DOHH2 (cell line): ENCODE measurements at regions not wholly inside any gene's neighbourhood (a gene's known extent, or its start where the extent isn't known, plus 50 kb on each side); places are given as distances from the start of the nearest gene placed in this dataset.

Source experiments
- H3F3A ChIP-seq: fragments of 200-600 bp; sonication (generic), shearing (Covaris generic); 2 replicates; pipeline ENCODE4 v1.6.0; 2016; ENCODE audit warnings: antibody characterized with exemption, mild to moderate bottlenecking; ENCODE audit not compliant: control insufficient read depth, insufficient read depth
- H3K27ac ChIP-seq: fragments of 200-600 bp; sonication (generic); 2 replicates; pipeline ENCODE4 v1.5.1; 2014; ENCODE audit warnings: low read depth, mild to moderate bottlenecking, low read length, moderate library complexity
- H3K27me3 ChIP-seq: fragments of 200-600 bp; sonication (generic); 2 replicates; pipeline ENCODE4 v1.6.1; 2014; ENCODE audit warnings: mild to moderate bottlenecking, low read length, mixed read lengths; ENCODE audit not compliant: control insufficient read depth
- H3K36me3 ChIP-seq: fragments of 200-600 bp; sonication (generic); 2 replicates; pipeline ENCODE4 v1.6.1; 2014; ENCODE audit warnings: mild to moderate bottlenecking, low read length, moderate library complexity, mixed read lengths; ENCODE audit not compliant: control insufficient read depth
- H3K4me1 ChIP-seq: fragments of 200-600 bp; sonication (generic); 2 replicates; pipeline ENCODE4 v1.6.1; 2014; ENCODE audit warnings: mild to moderate bottlenecking, low read length, mixed read lengths; ENCODE audit not compliant: control insufficient read depth
- H3K4me2 ChIP-seq: fragments of 200-600 bp; sonication (generic); 2 replicates; pipeline ENCODE4 v1.6.0; 2014; ENCODE audit warnings: mild to moderate bottlenecking, low read length, moderate library complexity
- H3K4me3 ChIP-seq: fragments of 200-600 bp; sonication (generic); 2 replicates; pipeline ENCODE4 v1.5.1; 2014; ENCODE audit warnings: mild to moderate bottlenecking, low read length, mixed read lengths
- H3K79me2 ChIP-seq: fragments of 200-600 bp; sonication (generic); 2 replicates; pipeline ENCODE4 v1.6.1; 2014; ENCODE audit warnings: mild to moderate bottlenecking, low read length, mixed read lengths; ENCODE audit not compliant: control insufficient read depth
- H3K9me2 ChIP-seq: fragments of 200-600 bp; sonication (generic); replicated peaks from 2 replicates; pipeline ENCODE4 v1.6.1; 2014; ENCODE audit warnings: mild to moderate bottlenecking, low read length, mixed read lengths; ENCODE audit not compliant: control insufficient read depth
- H3K9me3 ChIP-seq: fragments of 200-600 bp; sonication (generic); 2 replicates; pipeline ENCODE4 v1.6.1; 2014; ENCODE audit warnings: antibody characterized with exemption, low read length, mixed read lengths; ENCODE audit not compliant: control insufficient read depth, insufficient read depth
- H4K20me1 ChIP-seq: fragments of 200-600 bp; sonication (generic); 2 replicates; pipeline ENCODE4 v1.6.0; 2014; ENCODE audit warnings: low read depth, mild to moderate bottlenecking, antibody characterized with exemption, low read length, moderate library complexity; ENCODE audit not compliant: control insufficient read depth, insufficient read depth
- CTCF ChIP-seq: fragments of 200-600 bp; sonication (generic); IDR thresholded peaks from one replicate; pipeline ENCODE4 v1.5.1; 2014; ENCODE audit warnings: antibody characterized with exemption, mild to moderate bottlenecking, low read depth, low read length; ENCODE audit not compliant: poor library complexity, severe bottlenecking
- EZH2phosphoT487 ChIP-seq: fragments of 200-600 bp; sonication (generic); IDR thresholded peaks from 2 replicates; pipeline ENCODE4 v1.6.1; 2017; ENCODE audit warnings: borderline replicate concordance, mild to moderate bottlenecking, antibody characterized with exemption, low read length, moderate library complexity, mixed read lengths

GRCh38 chr1:112250892-112251291 is 145.1 kb upstream of the CTTNBP2NL start:
- H3F3A ChIP-seq, result no peaks in the 10 kb centered on the region
- H3K27me3 ChIP-seq, result no peaks in the 10 kb centered on the region
- H3K4me3 ChIP-seq, result no peak overlapping the region
- no peaks in the 10 kb centered on the region for H3K36me3 ChIP-seq
- H3K4me2 ChIP-seq, result no peak overlapping the region
- H3K4me1 ChIP-seq, result no peaks in the 10 kb centered on the region
- no peak overlapping the region for H3K27ac ChIP-seq
- no peaks in the 10 kb centered on the region for H3K9me2 ChIP-seq
- no peaks in the 10 kb centered on the region for H4K20me1 ChIP-seq
- H3K9me3 ChIP-seq, result no peaks in the 10 kb centered on the region
- TF ChIP-seq EZH2phosphoT487 (no peak), CTCF (no peak)
- H3K79me2 ChIP-seq, result no peaks in the 10 kb centered on the region

DNA sequence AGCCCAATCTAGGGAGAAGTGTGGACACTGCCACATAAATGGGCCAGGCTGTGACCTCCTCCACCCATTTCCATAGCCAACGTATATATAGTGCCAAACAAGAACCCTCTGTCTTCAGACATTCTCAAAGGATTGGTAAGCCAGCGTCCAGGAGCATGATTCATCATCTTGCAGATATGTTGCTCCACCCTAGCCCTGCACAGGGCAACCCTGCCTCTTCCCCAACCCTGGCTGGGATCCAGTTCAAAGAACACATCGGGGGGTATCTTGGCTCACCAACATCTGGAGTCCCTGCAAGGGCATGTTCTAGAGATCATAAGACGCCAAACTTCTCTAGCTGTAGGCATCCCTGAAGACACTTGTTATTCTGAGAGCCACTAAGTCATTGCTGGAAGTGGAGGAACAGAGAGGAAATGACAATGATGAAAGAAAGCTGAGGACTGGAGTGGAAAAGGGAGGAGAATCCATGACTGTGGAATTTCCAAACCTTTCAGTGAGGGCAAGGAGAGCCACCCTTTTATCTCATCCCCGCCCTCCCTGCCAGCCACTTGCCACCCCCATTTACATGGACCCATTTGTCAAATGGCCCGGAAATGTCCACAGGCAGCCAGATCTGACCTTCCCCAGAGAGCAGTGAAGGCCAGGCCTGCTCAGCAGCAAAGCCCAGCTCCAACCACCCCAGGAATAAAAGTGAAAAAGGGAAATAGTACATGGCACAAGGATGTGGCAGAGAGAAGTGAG is 144.1 kb upstream of the CTTNBP2NL start:
- H3F3A ChIP-seq, result no peaks in the 10 kb centered on the region
- H3K27ac ChIP-seq, result no peak overlapping the region
- H3K4me1 ChIP-seq, result no peaks in the 10 kb centered on the region
- H3K36me3 ChIP-seq, result no peaks in the 10 kb centered on the region
- H3K79me2 ChIP-seq, result no peaks in the 10 kb centered on the region
- no peaks in the 10 kb centered on the region for H3K27me3 ChIP-seq
- H3K9me3 ChIP-seq, result no peaks in the 10 kb centered on the region
- no peaks in the 10 kb centered on the region for H3K9me2 ChIP-seq
- H4K20me1 ChIP-seq, result no peaks in the 10 kb centered on the region
- H3K4me2 ChIP-seq, result no peak overlapping the region
- TF ChIP-seq EZH2phosphoT487, result no peak
- no peak for TF ChIP-seq CTCF
- no peak overlapping the region for H3K4me3 ChIP-seq

DNA sequence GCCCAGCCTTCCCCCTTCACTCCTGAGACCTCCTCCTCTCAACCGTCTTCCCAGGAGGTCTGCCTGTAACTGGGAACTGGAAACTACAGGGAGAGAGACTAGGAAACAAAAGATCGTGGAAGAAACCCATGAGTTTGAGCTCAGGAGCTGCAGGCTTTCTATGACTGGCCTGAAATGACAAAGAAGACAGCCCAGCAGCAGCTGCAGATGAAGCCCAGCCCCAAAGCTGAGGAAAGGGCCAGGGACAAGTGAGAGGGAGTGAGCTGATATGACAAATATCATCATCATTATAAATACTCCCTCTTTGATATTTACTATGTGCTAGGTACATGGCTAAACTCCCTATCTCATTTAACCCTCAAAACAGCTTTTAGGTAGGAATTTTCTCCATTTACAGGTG is 142.6 kb upstream of the CTTNBP2NL start:
- TF ChIP-seq EZH2phosphoT487 (no peak), CTCF (no peak)
- H3F3A ChIP-seq, result no peaks in the 10 kb centered on the region
- no peak overlapping the region for H3K27ac ChIP-seq
- no peak overlapping the region for H3K4me3 ChIP-seq
- H3K36me3 ChIP-seq, result no peaks in the 10 kb centered on the region
- H3K27me3 ChIP-seq, result no peaks in the 10 kb centered on the region
- no peaks in the 10 kb centered on the region for H3K9me2 ChIP-seq
- H3K79me2 ChIP-seq, result no peaks in the 10 kb centered on the region
- no peaks in the 10 kb centered on the region for H4K20me1 ChIP-seq
- no peak overlapping the region for H3K4me2 ChIP-seq
- no peaks in the 10 kb centered on the region for H3K9me3 ChIP-seq
- H3K4me1 ChIP-seq, result no peaks in the 10 kb centered on the region
